ENCODE measurements at regions not wholly inside any gene's neighbourhood (a gene's known extent, or its start where the extent isn't known, plus 50 kb on each side); places are given as distances from the start of the nearest gene placed in this dataset.

- no peak overlapping the region for H3K4me3 ChIP-seq (replicated peaks in 1 of 3; ENCODE audit: insufficient read depth in 1 of 3, low read depth in 1 of 3, low read length in 3 of 3)
- H3K36me3 ChIP-seq (ENCODE audit: control insufficient read depth in 2 of 2, extremely low read depth in 1 of 2, insufficient read depth in 2 of 2, low read length in 2 of 2): no peaks in the 10 kb centered on the region
- H3K9me3 ChIP-seq (replicated peaks; ENCODE audit: control insufficient read depth, insufficient read depth, low read length): peaks cover 3% of the 10 kb centered on the region
- no peak overlapping the region for H3K4me2 ChIP-seq (ENCODE audit: insufficient read depth, low read length)
- no peaks in the 10 kb centered on the region for H4K20me1 ChIP-seq (replicated peaks; ENCODE audit: control insufficient read depth, extremely low read depth, insufficient read depth, low read length)
- H2AFZ ChIP-seq (ENCODE audit: low read depth, low read length): no peak overlapping the region
- DNase-seq (ENCODE audit: low read depth, low spot score) (no peak), FAIRE-seq (no peak)
- intact Hi-C loops (cut with micrococcal nuclease) (no loop called here), dilution Hi-C loops (cut with MboI; ENCODE audit: extremely low pct_ligation_motif_present, low sequenced_read_pairs) (no loop called here)
- CTCF ChIA-PET: no interaction called here
- TF ChIP-seq MAX (IDR thresholded peaks at IDR 0.05; ENCODE audit: insufficient read depth, insufficient read length) (no peak), JUN (IDR thresholded peaks at IDR 0.05; ENCODE audit: borderline replicate concordance, insufficient read depth, insufficient read length, low read depth) (no peak), EZH2 (IDR thresholded peaks at IDR 0.05; ENCODE audit: borderline replicate concordance, low read depth, low read length, severe bottlenecking) (no peak), POLR2AphosphoS5 (IDR thresholded peaks at IDR 0.05; ENCODE audit: insufficient read depth, low read depth, low read length) (no peak), CTCF (IDR thresholded peaks at IDR 0.05; ENCODE audit: extremely low read depth in 1 of 2, insufficient read depth in 1 of 2, low read depth in 1 of 2, low read length in 2 of 2) (no peak), FOS (IDR thresholded peaks at IDR 0.05; ENCODE audit: borderline replicate concordance, insufficient read depth, low read length) (no peak), POLR2A (IDR thresholded peaks at IDR 0.05; ENCODE audit: low read depth, low read length) (no peak), MYC (IDR thresholded peaks at IDR 0.05; ENCODE audit: low read depth, low read length) (no peak), GATA2 (IDR thresholded peaks at IDR 0.05; ENCODE audit: insufficient read depth, insufficient read length, low read depth, low read length) (no peak)
- BruUV-seq (replicated peaks): no TSS peak
- H3K27me3 ChIP-seq (ENCODE audit: control insufficient read depth in 2 of 2, insufficient read depth in 2 of 2, low read length in 2 of 2): no peaks in the 10 kb centered on the region
- H3K9ac ChIP-seq (replicated peaks; ENCODE audit: extremely low read depth, insufficient read depth, low read length): no peak overlapping the region
- H3K4me1 ChIP-seq (ENCODE audit: control insufficient read depth, extremely low read depth, insufficient read depth, low read length): no peaks in the 10 kb centered on the region
- POLR2A ChIA-PET: no interaction called here
- H3K27ac ChIP-seq (ENCODE audit: insufficient read depth, low read depth, low read length): no peak overlapping the region
- no peaks in the 10 kb centered on the region for H3K9me1 ChIP-seq (replicated peaks; ENCODE audit: control insufficient read depth, extremely low read depth, insufficient read depth, low read length)
- no peaks in the 10 kb centered on the region for H3K79me2 ChIP-seq (ENCODE audit: control insufficient read depth, insufficient read depth, low read length)
These were observed 440.1 kb upstream of the ADGRB3 start for GRCh38 chr6:68194846-68195478.

Data from endothelial cell of umbilical vein (primary cell).